ENCODE measurements at regions not wholly inside any gene's neighbourhood (a gene's known extent, or its start where the extent isn't known, plus 50 kb on each side); places are given as distances from the start of the nearest gene placed in this dataset.

DNA sequence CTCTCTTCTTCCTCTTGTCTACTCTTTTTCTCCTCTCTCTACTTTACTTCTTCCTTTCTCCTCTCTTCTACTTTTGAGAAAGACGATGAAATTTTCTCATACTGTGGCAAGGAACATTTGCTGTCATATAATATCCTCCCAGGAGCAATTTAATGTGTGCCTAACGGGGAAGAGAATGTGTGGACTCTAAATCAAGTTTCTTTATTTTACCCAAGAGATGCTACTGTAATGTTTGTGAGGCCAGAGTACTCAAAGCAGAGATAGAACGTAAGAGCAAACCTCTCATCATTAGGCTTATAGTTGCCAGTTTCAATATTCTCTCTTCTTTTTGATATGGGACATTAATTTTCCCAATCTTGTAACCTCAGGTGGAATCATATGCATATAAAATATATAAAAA is 801.4 kb downstream of the BCKDHB start (continued):
- TF ChIP-seq, protein P1, sequence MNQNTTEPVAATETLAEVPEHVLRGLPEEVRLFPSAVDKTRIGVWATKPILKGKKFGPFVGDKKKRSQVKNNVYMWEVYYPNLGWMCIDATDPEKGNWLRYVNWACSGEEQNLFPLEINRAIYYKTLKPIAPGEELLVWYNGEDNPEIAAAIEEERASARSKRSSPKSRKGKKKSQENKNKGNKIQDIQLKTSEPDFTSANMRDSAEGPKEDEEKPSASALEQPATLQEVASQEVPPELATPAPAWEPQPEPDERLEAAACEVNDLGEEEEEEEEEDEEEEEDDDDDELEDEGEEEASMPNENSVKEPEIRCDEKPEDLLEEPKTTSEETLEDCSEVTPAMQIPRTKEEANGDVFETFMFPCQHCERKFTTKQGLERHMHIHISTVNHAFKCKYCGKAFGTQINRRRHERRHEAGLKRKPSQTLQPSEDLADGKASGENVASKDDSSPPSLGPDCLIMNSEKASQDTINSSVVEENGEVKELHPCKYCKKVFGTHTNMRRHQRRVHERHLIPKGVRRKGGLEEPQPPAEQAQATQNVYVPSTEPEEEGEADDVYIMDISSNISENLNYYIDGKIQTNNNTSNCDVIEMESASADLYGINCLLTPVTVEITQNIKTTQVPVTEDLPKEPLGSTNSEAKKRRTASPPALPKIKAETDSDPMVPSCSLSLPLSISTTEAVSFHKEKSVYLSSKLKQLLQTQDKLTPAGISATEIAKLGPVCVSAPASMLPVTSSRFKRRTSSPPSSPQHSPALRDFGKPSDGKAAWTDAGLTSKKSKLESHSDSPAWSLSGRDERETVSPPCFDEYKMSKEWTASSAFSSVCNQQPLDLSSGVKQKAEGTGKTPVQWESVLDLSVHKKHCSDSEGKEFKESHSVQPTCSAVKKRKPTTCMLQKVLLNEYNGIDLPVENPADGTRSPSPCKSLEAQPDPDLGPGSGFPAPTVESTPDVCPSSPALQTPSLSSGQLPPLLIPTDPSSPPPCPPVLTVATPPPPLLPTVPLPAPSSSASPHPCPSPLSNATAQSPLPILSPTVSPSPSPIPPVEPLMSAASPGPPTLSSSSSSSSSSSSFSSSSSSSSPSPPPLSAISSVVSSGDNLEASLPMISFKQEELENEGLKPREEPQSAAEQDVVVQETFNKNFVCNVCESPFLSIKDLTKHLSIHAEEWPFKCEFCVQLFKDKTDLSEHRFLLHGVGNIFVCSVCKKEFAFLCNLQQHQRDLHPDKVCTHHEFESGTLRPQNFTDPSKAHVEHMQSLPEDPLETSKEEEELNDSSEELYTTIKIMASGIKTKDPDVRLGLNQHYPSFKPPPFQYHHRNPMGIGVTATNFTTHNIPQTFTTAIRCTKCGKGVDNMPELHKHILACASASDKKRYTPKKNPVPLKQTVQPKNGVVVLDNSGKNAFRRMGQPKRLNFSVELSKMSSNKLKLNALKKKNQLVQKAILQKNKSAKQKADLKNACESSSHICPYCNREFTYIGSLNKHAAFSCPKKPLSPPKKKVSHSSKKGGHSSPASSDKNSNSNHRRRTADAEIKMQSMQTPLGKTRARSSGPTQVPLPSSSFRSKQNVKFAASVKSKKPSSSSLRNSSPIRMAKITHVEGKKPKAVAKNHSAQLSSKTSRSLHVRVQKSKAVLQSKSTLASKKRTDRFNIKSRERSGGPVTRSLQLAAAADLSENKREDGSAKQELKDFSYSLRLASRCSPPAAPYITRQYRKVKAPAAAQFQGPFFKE (tag by site-specific recombination; IDR thresholded peaks at IDR 0.05; ENCODE audit: borderline replicate concordance), result no peak
- no peak for TF ChIP-seq ZIC2 (tag by site-specific recombination; IDR thresholded peaks at IDR 0.05)
- no peak for TF ChIP-seq ZNF169 (tag by site-specific recombination; IDR thresholded peaks at IDR 0.05)
- no peak for TF ChIP-seq ZNF654 (tag by site-specific recombination; IDR thresholded peaks at IDR 0.05; ENCODE audit: low read depth)
- TF ChIP-seq, protein P2, sequence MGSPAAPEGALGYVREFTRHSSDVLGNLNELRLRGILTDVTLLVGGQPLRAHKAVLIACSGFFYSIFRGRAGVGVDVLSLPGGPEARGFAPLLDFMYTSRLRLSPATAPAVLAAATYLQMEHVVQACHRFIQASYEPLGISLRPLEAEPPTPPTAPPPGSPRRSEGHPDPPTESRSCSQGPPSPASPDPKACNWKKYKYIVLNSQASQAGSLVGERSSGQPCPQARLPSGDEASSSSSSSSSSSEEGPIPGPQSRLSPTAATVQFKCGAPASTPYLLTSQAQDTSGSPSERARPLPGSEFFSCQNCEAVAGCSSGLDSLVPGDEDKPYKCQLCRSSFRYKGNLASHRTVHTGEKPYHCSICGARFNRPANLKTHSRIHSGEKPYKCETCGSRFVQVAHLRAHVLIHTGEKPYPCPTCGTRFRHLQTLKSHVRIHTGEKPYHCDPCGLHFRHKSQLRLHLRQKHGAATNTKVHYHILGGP (tag by site-specific recombination; IDR thresholded peaks at IDR 0.05), result no peak
- TF ChIP-seq ZNF133 (tag by site-specific recombination; IDR thresholded peaks at IDR 0.05), result no peak
- TF ChIP-seq ZNF335 (tag by site-specific recombination; conservative IDR thresholded peaks at IDR 0.05), result no peak

DNA sequence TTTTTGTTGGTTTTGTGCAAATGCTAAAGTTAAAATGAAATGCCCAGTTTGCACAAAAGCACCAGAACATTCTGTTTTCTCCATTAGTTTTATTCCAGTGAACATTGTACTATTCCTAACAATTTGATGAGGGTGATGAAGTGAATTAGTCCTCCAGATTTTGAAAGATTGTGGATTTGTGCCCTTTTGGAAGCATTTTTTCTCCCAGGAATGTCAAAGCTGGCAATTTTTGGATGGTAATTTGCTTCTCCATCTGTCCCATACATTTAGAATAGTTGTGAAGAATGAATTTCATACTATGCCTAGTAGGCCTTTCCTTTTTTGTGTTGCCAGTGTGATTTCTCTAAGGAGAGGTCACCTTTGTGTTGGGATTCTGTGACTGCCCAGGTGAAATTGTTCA is 797.2 kb downstream of the BCKDHB start:
- H3K9me3 ChIP-seq (ENCODE audit: control insufficient read depth, insufficient read depth, low read depth, low read length), result no peaks in the 10 kb centered on the region
- ChIA-PET CTCF (interaction anchor here (0.5 to 0.7 kb wide), 2 partner anchors 367 to 1798 kb away, joined by 3 to 6 read pairs; no protein-coding TSS in a partner anchor), POLR2A (no interaction called here)
- H3K4me3 ChIP-seq (ENCODE audit: low read depth, low read length), result no peak overlapping the region
- no peaks in the 10 kb centered on the region for H3K36me3 ChIP-seq (ENCODE audit: control insufficient read depth in 2 of 2, insufficient read depth in 1 of 2, low read length in 2 of 2)
- TF ChIP-seq ZNF394 (tag by site-specific recombination; IDR thresholded peaks at IDR 0.05; ENCODE audit: borderline replicate concordance) (no peak), ZNF175 (tag by site-specific recombination; IDR thresholded peaks at IDR 0.05) (no peak), GFI1B (tag by site-specific recombination; IDR thresholded peaks at IDR 0.05) (no peak), ZNF768 (tag by site-specific recombination; IDR thresholded peaks at IDR 0.05) (no peak), ZNF670 (tag by site-specific recombination; IDR thresholded peaks at IDR 0.05; ENCODE audit: low read depth) (no peak), ZNF544 (tag by site-specific recombination; IDR thresholded peaks at IDR 0.05) (no peak), ZNF747 (tag by site-specific recombination; IDR thresholded peaks at IDR 0.05) (no peak), ZNF585B (tag by site-specific recombination; IDR thresholded peaks at IDR 0.05) (no peak)
- TF ChIP-seq, protein P3, sequence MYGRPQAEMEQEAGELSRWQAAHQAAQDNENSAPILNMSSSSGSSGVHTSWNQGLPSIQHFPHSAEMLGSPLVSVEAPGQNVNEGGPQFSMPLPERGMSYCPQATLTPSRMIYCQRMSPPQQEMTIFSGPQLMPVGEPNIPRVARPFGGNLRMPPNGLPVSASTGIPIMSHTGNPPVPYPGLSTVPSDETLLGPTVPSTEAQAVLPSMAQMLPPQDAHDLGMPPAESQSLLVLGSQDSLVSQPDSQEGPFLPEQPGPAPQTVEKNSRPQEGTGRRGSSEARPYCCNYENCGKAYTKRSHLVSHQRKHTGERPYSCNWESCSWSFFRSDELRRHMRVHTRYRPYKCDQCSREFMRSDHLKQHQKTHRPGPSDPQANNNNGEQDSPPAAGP (tag by site-specific recombination; IDR thresholded peaks at IDR 0.05), result no peak
- TF ChIP-seq, protein P4, sequence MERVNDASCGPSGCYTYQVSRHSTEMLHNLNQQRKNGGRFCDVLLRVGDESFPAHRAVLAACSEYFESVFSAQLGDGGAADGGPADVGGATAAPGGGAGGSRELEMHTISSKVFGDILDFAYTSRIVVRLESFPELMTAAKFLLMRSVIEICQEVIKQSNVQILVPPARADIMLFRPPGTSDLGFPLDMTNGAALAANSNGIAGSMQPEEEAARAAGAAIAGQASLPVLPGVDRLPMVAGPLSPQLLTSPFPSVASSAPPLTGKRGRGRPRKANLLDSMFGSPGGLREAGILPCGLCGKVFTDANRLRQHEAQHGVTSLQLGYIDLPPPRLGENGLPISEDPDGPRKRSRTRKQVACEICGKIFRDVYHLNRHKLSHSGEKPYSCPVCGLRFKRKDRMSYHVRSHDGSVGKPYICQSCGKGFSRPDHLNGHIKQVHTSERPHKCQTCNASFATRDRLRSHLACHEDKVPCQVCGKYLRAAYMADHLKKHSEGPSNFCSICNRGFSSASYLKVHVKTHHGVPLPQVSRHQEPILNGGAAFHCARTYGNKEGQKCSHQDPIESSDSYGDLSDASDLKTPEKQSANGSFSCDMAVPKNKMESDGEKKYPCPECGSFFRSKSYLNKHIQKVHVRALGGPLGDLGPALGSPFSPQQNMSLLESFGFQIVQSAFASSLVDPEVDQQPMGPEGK (tag by site-specific recombination; IDR thresholded peaks at IDR 0.05), result no peak
- TF ChIP-seq, protein P5, sequence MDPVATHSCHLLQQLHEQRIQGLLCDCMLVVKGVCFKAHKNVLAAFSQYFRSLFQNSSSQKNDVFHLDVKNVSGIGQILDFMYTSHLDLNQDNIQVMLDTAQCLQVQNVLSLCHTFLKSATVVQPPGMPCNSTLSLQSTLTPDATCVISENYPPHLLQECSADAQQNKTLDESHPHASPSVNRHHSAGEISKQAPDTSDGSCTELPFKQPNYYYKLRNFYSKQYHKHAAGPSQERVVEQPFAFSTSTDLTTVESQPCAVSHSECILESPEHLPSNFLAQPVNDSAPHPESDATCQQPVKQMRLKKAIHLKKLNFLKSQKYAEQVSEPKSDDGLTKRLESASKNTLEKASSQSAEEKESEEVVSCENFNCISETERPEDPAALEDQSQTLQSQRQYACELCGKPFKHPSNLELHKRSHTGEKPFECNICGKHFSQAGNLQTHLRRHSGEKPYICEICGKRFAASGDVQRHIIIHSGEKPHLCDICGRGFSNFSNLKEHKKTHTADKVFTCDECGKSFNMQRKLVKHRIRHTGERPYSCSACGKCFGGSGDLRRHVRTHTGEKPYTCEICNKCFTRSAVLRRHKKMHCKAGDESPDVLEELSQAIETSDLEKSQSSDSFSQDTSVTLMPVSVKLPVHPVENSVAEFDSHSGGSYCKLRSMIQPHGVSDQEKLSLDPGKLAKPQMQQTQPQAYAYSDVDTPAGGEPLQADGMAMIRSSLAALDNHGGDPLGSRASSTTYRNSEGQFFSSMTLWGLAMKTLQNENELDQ (tag by site-specific recombination; IDR thresholded peaks at IDR 0.05; ENCODE audit: low read depth), result no peak
- H3K27ac ChIP-seq (ENCODE audit: extremely low read depth, low read depth, low read length), result no peak overlapping the region
- H3K4me1 ChIP-seq (ENCODE audit: control insufficient read depth, insufficient read depth, low read length), result no peaks in the 10 kb centered on the region
